ENCODE measurements at regions not wholly inside any gene's neighbourhood (a gene's known extent, or its start where the extent isn't known, plus 50 kb on each side); places are given as distances from the start of the nearest gene placed in this dataset.

GRCh38 chr2:62284471-62284870 lies 88.6 kb downstream of the B3GNT2 start:
- Histone ChIP-seq H3K27ac (no peak overlapping the region), H3K9me3 (no peaks in the 10 kb centered on the region), H3K36me3 (no peaks in the 10 kb centered on the region), H3K27me3 (no peaks in the 10 kb centered on the region), H3K4me1 (ENCODE audit: control insufficient read depth in 1 of 2, insufficient read depth in 1 of 2, low read depth in 1 of 2, low read length in 1 of 2) (no peaks in the 10 kb centered on the region), H3K4me3 (ENCODE audit: low read depth in 1 of 2, low read length in 1 of 2) (no peak overlapping the region)
- no peak for TF ChIP-seq CTCF (IDR thresholded peaks at IDR 0.05)

- H3K27me3 ChIP-seq, result no peaks in the 10 kb centered on the region
- H3K4me3 ChIP-seq (ENCODE audit: low read depth in 1 of 2, low read length in 1 of 2), result no peak overlapping the region
- H3K9me3 ChIP-seq, result no peaks in the 10 kb centered on the region
- no peaks in the 10 kb centered on the region for H3K4me1 ChIP-seq (ENCODE audit: control insufficient read depth in 1 of 2, insufficient read depth in 1 of 2, low read depth in 1 of 2, low read length in 1 of 2)
- TF ChIP-seq CTCF (IDR thresholded peaks at IDR 0.05), result no peak
- H3K27ac ChIP-seq, result no peak overlapping the region
- no peaks in the 10 kb centered on the region for H3K36me3 ChIP-seq
Measured at GRCh38 chr2:62283147-62283546, 87.2 kb downstream of the B3GNT2 start.

- no peaks in the 10 kb centered on the region for H3K9me3 ChIP-seq
- no peak overlapping the region for H3K4me3 ChIP-seq (ENCODE audit: low read depth in 1 of 2, low read length in 1 of 2)
- H3K27ac ChIP-seq, result no peak overlapping the region
- no peaks in the 10 kb centered on the region for H3K36me3 ChIP-seq
- no peaks in the 10 kb centered on the region for H3K27me3 ChIP-seq
- no peak for TF ChIP-seq CTCF (IDR thresholded peaks at IDR 0.05)
- no peaks in the 10 kb centered on the region for H3K4me1 ChIP-seq (ENCODE audit: control insufficient read depth in 1 of 2, insufficient read depth in 1 of 2, low read depth in 1 of 2, low read length in 1 of 2)
Measured at GRCh38 chr2:62281663-62282062, 85.7 kb downstream of the B3GNT2 start.

GRCh38 chr2:62277688-62278087 lies 81.8 kb downstream of the B3GNT2 start:
- Histone ChIP-seq H3K4me1 (ENCODE audit: control insufficient read depth in 1 of 2, insufficient read depth in 1 of 2, low read depth in 1 of 2, low read length in 1 of 2) (no peaks in the 10 kb centered on the region), H3K9me3 (no peaks in the 10 kb centered on the region), H3K27me3 (no peaks in the 10 kb centered on the region), H3K27ac (no peak overlapping the region), H3K36me3 (no peaks in the 10 kb centered on the region), H3K4me3 (ENCODE audit: low read depth in 1 of 2, low read length in 1 of 2) (no peak overlapping the region)
- no peak for TF ChIP-seq CTCF (IDR thresholded peaks at IDR 0.05)

Data from neutrophil (primary cell).